HG03354 (cell line): ENCODE measurements at regions not wholly inside any gene's neighbourhood (a gene's known extent, or its start where the extent isn't known, plus 50 kb on each side); places are given as distances from the start of the nearest gene placed in this dataset.
"Not testable (repeated sequence)": the region's sequence is repeated elsewhere in the genome, so short reads cannot be mapped to it uniquely, and the experiment has no call there.

ENCODE experiments used
- ATAC-seq: cut with Tn5 transposase; IDR thresholded peaks from one replicate; pipeline ENCODE4 v1.9.1; 2021; ENCODE audit warnings: mild to moderate bottlenecking; ENCODE audit not compliant: unreplicated experiment, poor library complexity, severe bottlenecking

- ATAC-seq = no peak
These were observed 50.4 kb upstream of the TRAM1L1 start for GRCh38 chr4:117135634-117136354.

- no peak for ATAC-seq
These were observed 51.8 kb upstream of the TRAM1L1 start for GRCh38 chr4:117137145-117137544.

- not testable (repeated sequence) for ATAC-seq
These were observed 53.4 kb upstream of the TRAM1L1 start for GRCh38 chr4:117138732-117139131.

- ATAC-seq = no peak
These were observed 68.9 kb upstream of the TRAM1L1 start for GRCh38 chr4:117154251-117154650.

- no peak for ATAC-seq
These were observed 71.4 kb upstream of the TRAM1L1 start for GRCh38 chr4:117156806-117157205.

GRCh38 chr4:117157360-117157759 is 72.0 kb upstream of the TRAM1L1 start:
- ATAC-seq = no peak

GRCh38 chr4:117162976-117163375 is 77.6 kb upstream of the TRAM1L1 start:
- no peak for ATAC-seq

GRCh38 chr4:117164338-117164737 is 79.0 kb upstream of the TRAM1L1 start:
- no peak for ATAC-seq

- not testable (repeated sequence) for ATAC-seq
These were observed 90.0 kb upstream of the TRAM1L1 start for GRCh38 chr4:117175369-117175768.

- ATAC-seq = no peak
These were observed 117.9 kb upstream of the TRAM1L1 start for GRCh38 chr4:117203231-117203630.

DNA sequence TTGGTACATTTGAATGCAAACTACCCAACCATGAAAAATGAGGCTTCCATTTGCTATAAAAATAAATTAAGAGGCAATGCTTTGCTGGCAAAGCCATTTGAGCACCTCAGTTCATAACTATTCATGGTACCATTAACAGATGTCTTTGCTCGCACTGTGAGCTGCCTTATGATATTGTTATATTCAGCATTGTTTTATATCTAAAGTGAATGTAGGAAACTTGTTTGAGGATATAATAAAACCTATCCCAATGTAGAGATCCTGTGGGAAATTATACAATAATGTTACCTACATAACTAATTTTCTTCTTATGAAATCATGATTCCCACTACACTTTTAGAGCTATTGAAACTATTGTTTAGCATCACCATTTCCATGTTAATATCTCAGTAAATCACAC is 125.2 kb upstream of the TRAM1L1 start:
- no peak for ATAC-seq

DNA sequence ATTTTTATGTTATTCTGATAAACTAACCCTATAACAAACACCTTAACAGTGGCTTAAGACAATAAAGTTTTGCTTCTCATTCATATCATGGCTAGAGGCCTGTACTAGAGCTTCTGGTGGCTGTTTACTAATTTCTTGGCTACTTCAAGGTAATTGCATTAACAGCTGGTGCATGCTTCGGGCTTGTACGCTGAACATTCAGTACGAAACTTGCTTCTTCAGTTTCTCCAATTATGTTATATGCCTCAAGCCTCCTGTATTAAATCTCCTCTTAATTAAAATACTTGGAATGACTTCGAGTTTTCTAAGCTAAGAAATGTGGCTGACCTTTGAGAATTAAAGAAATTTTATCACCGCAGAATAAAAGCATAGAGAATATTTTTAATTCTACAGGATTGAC is 138.9 kb upstream of the TRAM1L1 start:
- ATAC-seq = no peak

- no peak for ATAC-seq
These were observed 140.1 kb upstream of the TRAM1L1 start for GRCh38 chr4:117225471-117225870.

DNA sequence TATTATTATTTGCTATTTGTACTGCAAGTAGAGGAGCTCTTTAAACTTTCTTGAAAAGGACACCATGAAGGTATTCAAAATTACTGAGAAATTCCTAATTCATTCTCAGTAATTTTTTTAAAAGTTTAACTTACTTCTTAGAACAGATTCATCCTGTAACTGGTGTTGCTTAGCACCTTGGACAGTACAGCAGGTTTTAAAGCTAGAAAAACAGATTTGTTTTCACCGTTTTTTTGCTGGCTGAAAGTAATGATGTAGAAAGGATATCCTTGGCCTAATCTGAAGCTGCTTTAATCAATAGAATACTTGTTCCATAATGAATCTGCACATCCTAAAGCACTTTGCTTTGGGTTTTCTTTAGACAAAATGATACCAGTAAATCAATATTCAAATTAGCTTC is 142.5 kb upstream of the TRAM1L1 start:
- no peak for ATAC-seq

- ATAC-seq = no peak
These were observed 154.1 kb upstream of the TRAM1L1 start for GRCh38 chr4:117239434-117239833.

DNA sequence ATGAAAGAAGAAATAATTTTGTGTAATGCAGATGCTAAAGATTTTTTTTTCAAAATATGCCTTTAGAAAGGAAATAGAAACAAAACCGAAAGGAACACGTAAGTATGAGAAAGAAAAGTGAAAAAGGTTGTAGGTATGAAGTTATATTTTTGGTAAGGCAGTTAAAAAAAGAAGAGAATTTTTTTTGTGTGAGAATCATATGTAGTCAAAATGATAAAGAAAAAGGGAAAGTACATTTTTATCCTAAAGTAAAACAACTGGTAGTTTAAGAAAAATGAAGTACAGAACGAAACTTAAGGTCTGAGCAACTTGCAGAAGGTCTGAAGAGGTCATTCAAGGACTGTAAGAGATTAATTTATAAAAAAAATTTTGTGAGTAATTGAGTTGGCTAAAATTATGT is 164.0 kb upstream of the TRAM1L1 start:
- peak; percentile 68 for ATAC-seq

- ATAC-seq = no peak
These were observed 178.7 kb upstream of the TRAM1L1 start for GRCh38 chr4:117264072-117264471.

GRCh38 chr4:117267317-117267716 is 181.9 kb upstream of the TRAM1L1 start:
- ATAC-seq = no peak

GRCh38 chr4:117284736-117285135 is 199.4 kb upstream of the TRAM1L1 start:
- no peak for ATAC-seq

- ATAC-seq = no peak
These were observed 208.4 kb upstream of the TRAM1L1 start for GRCh38 chr4:117293784-117294183.

- no peak for ATAC-seq
These were observed 216.8 kb upstream of the TRAM1L1 start for GRCh38 chr4:117302226-117302625.

DNA sequence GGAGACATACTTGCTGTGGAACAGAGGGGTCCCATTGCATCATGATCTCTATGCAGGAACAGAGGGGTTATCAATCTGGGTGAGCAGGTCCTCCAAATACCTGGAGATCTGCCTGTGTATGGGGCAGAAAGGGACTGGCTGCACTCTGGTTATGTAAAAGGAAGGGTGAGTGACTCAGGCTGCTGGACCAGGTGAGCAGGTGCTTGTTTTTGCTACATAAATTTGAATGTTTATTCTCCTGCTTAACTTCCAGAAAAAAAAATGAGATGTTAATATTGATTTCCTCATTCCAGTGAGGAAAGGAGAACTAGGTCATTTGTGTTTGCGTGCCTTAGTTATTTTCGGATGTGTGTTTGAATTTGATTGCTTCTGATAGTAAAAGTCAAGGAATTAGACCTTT is 225.8 kb upstream of the TRAM1L1 start:
- no peak for ATAC-seq
